Effector CD4-positive, alpha-beta T cell (primary cell): ENCODE measurements at regions not wholly inside any gene's neighbourhood (a gene's known extent, or its start where the extent isn't known, plus 50 kb on each side); places are given as distances from the start of the nearest gene placed in this dataset.

ENCODE experiments used
- DNase-seq: peaks from one replicate; pipeline ENCODE4 v3.0.0-alpha.2; 2020

GRCh38 chr7:42617071-42617765 lies 294.7 kb downstream of the C7orf25 start:
- DNase-seq: no peak

GRCh38 chr7:42614636-42615035 lies 297.2 kb downstream of the C7orf25 start:
- DNase-seq: no peak

GRCh38 chr7:42611961-42612360 lies 299.9 kb downstream of the C7orf25 start:
- no peak for DNase-seq

GRCh38 chr7:42611289-42611928 lies 300.5 kb downstream of the C7orf25 start:
- DNase-seq: no peak

- DNase-seq: no peak
Measured at GRCh38 chr7:42606193-42606905, 305.5 kb downstream of the C7orf25 start.

GRCh38 chr7:42605406-42606192 lies 306.3 kb downstream of the C7orf25 start:
- no peak for DNase-seq

- no peak for DNase-seq
Measured at GRCh38 chr7:42603496-42603895, 308.4 kb downstream of the C7orf25 start.

- no peak for DNase-seq
Measured at GRCh38 chr7:42597300-42597699, 314.6 kb downstream of the C7orf25 start.

GRCh38 chr7:42596737-42597136 lies 315.1 kb downstream of the C7orf25 start:
- DNase-seq: no peak

- no peak for DNase-seq
Measured at GRCh38 chr7:42593860-42594259, 318.0 kb downstream of the C7orf25 start.

- no peak for DNase-seq
Measured at GRCh38 chr7:42590771-42591310, 321.0 kb downstream of the C7orf25 start.

- DNase-seq: no peak
Measured at GRCh38 chr7:42588876-42589275, 323.0 kb downstream of the C7orf25 start.

- no peak for DNase-seq
Measured at GRCh38 chr7:42587806-42588205, 324.1 kb downstream of the C7orf25 start.

- DNase-seq: no peak
Measured at GRCh38 chr7:42580061-42580460, 331.8 kb downstream of the C7orf25 start.

- no peak for DNase-seq
Measured at GRCh38 chr7:42575171-42575570, 336.7 kb downstream of the C7orf25 start.

- DNase-seq: no peak
Measured at GRCh38 chr7:42574685-42575084, 337.2 kb downstream of the C7orf25 start.

- no peak for DNase-seq
Measured at GRCh38 chr7:42573881-42574672, 337.1 kb upstream of the GLI3 start.

GRCh38 chr7:42572561-42572960 lies 335.6 kb upstream of the GLI3 start:
- no peak for DNase-seq

- DNase-seq: no peak
Measured at GRCh38 chr7:42572056-42572455, 335.0 kb upstream of the GLI3 start.

- no peak for DNase-seq
Measured at GRCh38 chr7:42570944-42571343, 333.9 kb upstream of the GLI3 start.

GRCh38 chr7:42567051-42567450 lies 330.0 kb upstream of the GLI3 start:
- no peak for DNase-seq

- no peak for DNase-seq
Measured at GRCh38 chr7:42561797-42562196, 324.8 kb upstream of the GLI3 start.
